Kidney epithelial cell (primary cell): ENCODE measurements at regions not wholly inside any gene's neighbourhood (a gene's known extent, or its start where the extent isn't known, plus 50 kb on each side); places are given as distances from the start of the nearest gene placed in this dataset.

ENCODE experiments used
- DNase-seq: peaks from one replicate; pipeline ENCODE4 v3.0.0-alpha.2; 2010; ENCODE audit warnings: low read depth
- H3K27me3 ChIP-seq: 2 replicates; pipeline ENCODE4 v1.6.0; 2011; ENCODE audit warnings: low read length; ENCODE audit not compliant: control insufficient read depth, insufficient read depth
- H3K36me3 ChIP-seq: 2 replicates; pipeline ENCODE4 v1.5.1; 2011; ENCODE audit warnings: low read length; ENCODE audit not compliant: control insufficient read depth, insufficient read depth
- H3K4me3 ChIP-seq: 2 replicates; pipeline ENCODE4 v1.5.1; 2011; ENCODE audit warnings: low read depth, mild to moderate bottlenecking, control low read depth, low read length
- CTCF ChIP-seq: IDR thresholded peaks from 2 replicates; pipeline ENCODE4 v1.5.1; 2011; ENCODE audit warnings: mild to moderate bottlenecking, moderate library complexity, low read length, control low read depth, inconsistent platforms; ENCODE audit not compliant: insufficient read depth, poor library complexity, severe bottlenecking

- no peak for TF ChIP-seq CTCF
- Histone ChIP-seq H3K36me3 (no peaks in the 10 kb centered on the region), H3K27me3 (peaks cover 25% of the 10 kb centered on the region), H3K4me3 (no peak overlapping the region)
- DNase-seq, result no peak
These were observed 52.0 kb upstream of the RPL11 start for GRCh38 chr1:23639460-23640095.

GRCh38 chr1:23638786-23639241, 52.8 kb upstream of the RPL11 start:
- no peak for DNase-seq
- no peak for TF ChIP-seq CTCF
- H3K27me3 ChIP-seq, result peaks cover 21% of the 10 kb centered on the region
- no peaks in the 10 kb centered on the region for H3K36me3 ChIP-seq
- no peak overlapping the region for H3K4me3 ChIP-seq

- Histone ChIP-seq H3K4me3 (no peak overlapping the region), H3K36me3 (no peaks in the 10 kb centered on the region), H3K27me3 (peaks cover 20% of the 10 kb centered on the region)
- TF ChIP-seq CTCF, result no peak
- DNase-seq, result no peak
These were observed 53.4 kb upstream of the RPL11 start for GRCh38 chr1:23638188-23638619.

- Histone ChIP-seq H3K27me3 (peaks cover 16% of the 10 kb centered on the region), H3K4me3 (no peak overlapping the region), H3K36me3 (no peaks in the 10 kb centered on the region)
- no peak for DNase-seq
- TF ChIP-seq CTCF, result no peak
These were observed 55.6 kb upstream of the RPL11 start for GRCh38 chr1:23636009-23636408.

GRCh38 chr1:23634840-23635651, 56.6 kb upstream of the RPL11 start:
- peak overlapping the region; percentile 23 for H3K4me3 ChIP-seq
- peak; percentile 18 for DNase-seq
- no peaks in the 10 kb centered on the region for H3K36me3 ChIP-seq
- peak; percentile 85 for TF ChIP-seq CTCF
- H3K27me3 ChIP-seq, result peaks cover 16% of the 10 kb centered on the region
